ENCODE measurements at regions not wholly inside any gene's neighbourhood (a gene's known extent, or its start where the extent isn't known, plus 50 kb on each side); places are given as distances from the start of the nearest gene placed in this dataset.

- no peaks in the 10 kb centered on the region for H3F3A ChIP-seq (ENCODE audit: low read length, unreplicated experiment)
Observed at GRCh38 chr4:157988641-157989040, 184.2 kb downstream of the GASK1B start.

GRCh38 chr4:157984285-157984911 lies 188.4 kb downstream of the GASK1B start:
- no peak overlapping the region for H3K4me3 ChIP-seq (ENCODE audit: low read length)
- no peak overlapping the region for H3K4me2 ChIP-seq (ENCODE audit: low read length)
- TF ChIP-seq EZH2 (IDR thresholded peaks at IDR 0.05; ENCODE audit: low read length, unreplicated experiment), result no peak
- no peak for TF ChIP-seq EZH2phosphoT487 (IDR thresholded peaks at IDR 0.05; ENCODE audit: borderline replicate concordance, low read length)
- no peak for TF ChIP-seq CTCF (conservative IDR thresholded peaks at IDR 0.05; ENCODE audit: low read depth, low read length)
- H3K9me3 ChIP-seq (ENCODE audit: low read length), result no peaks in the 10 kb centered on the region
- H2AFZ ChIP-seq (ENCODE audit: low read length), result no peak overlapping the region
- H3K9me2 ChIP-seq (replicated peaks; ENCODE audit: low read length), result no peaks in the 10 kb centered on the region
- DNase-seq, result no peak
- no peaks in the 10 kb centered on the region for H3K36me3 ChIP-seq (ENCODE audit: low read depth, low read length)
- no peak for ATAC-seq
- H3K27me3 ChIP-seq (ENCODE audit: low read length), result no peaks in the 10 kb centered on the region
- H3K79me2 ChIP-seq (ENCODE audit: low read length), result no peaks in the 10 kb centered on the region
- H3K4me1 ChIP-seq (ENCODE audit: insufficient read depth, low read length), result no peaks in the 10 kb centered on the region
- no peaks in the 10 kb centered on the region for H4K20me1 ChIP-seq (ENCODE audit: low read length)
- CTCF ChIA-PET, result no interaction called here
- intact Hi-C loops (cut with micrococcal nuclease), result no loop called here
- H3K9ac ChIP-seq (ENCODE audit: low read length), result no peak overlapping the region
- POLR2A ChIA-PET (ENCODE audit: unreplicated experiment), result no interaction called here
- no TSS peak for BruUV-seq (replicated peaks)
- no peaks in the 10 kb centered on the region for H3F3A ChIP-seq (ENCODE audit: low read length, unreplicated experiment)
- no peak overlapping the region for H3K27ac ChIP-seq (ENCODE audit: low read length)

More at GRCh38 chr4:157988641-157989040, 184.2 kb downstream of the GASK1B start:
- no TSS peak for BruUV-seq (replicated peaks)
- intact Hi-C loops (cut with micrococcal nuclease), result no loop called here
- Histone ChIP-seq H3K79me2 (ENCODE audit: low read length) (no peaks in the 10 kb centered on the region), H3K4me1 (ENCODE audit: insufficient read depth, low read length) (peaks cover 11% of the 10 kb centered on the region; the same call in 1 of the 2 replicates), H3K4me3 (ENCODE audit: low read length) (no peak overlapping the region), H3K27ac (ENCODE audit: low read length) (no peak overlapping the region), H3K36me3 (ENCODE audit: low read depth, low read length) (no peaks in the 10 kb centered on the region), H4K20me1 (ENCODE audit: low read length) (no peaks in the 10 kb centered on the region), H2AFZ (ENCODE audit: low read length) (no peak overlapping the region), H3K27me3 (ENCODE audit: low read length) (no peaks in the 10 kb centered on the region), H3K9me3 (ENCODE audit: low read length) (no peaks in the 10 kb centered on the region), H3K4me2 (ENCODE audit: low read length) (no peak overlapping the region), H3K9me2 (replicated peaks; ENCODE audit: low read length) (no peaks in the 10 kb centered on the region), H3K9ac (ENCODE audit: low read length) (no peak overlapping the region)
- no peak for DNase-seq
- ChIA-PET POLR2A (ENCODE audit: unreplicated experiment) (no interaction called here), CTCF (no interaction called here)
- TF ChIP-seq EZH2phosphoT487 (IDR thresholded peaks at IDR 0.05; ENCODE audit: borderline replicate concordance, low read length) (no peak), CTCF (conservative IDR thresholded peaks at IDR 0.05; ENCODE audit: low read depth, low read length) (no peak), EZH2 (IDR thresholded peaks at IDR 0.05; ENCODE audit: low read length, unreplicated experiment) (no peak)
- no peak for ATAC-seq

GRCh38 chr4:157983300-157983699 lies 189.5 kb downstream of the GASK1B start:
- Histone ChIP-seq H4K20me1 (ENCODE audit: low read length) (no peaks in the 10 kb centered on the region), H3K9ac (ENCODE audit: low read length) (no peak overlapping the region), H3F3A (ENCODE audit: low read length, unreplicated experiment) (no peaks in the 10 kb centered on the region), H3K4me2 (ENCODE audit: low read length) (no peak overlapping the region), H3K4me3 (ENCODE audit: low read length) (no peak overlapping the region), H3K9me3 (ENCODE audit: low read length) (no peaks in the 10 kb centered on the region), H3K9me2 (replicated peaks; ENCODE audit: low read length) (no peaks in the 10 kb centered on the region), H3K4me1 (ENCODE audit: insufficient read depth, low read length) (no peaks in the 10 kb centered on the region), H2AFZ (ENCODE audit: low read length) (no peak overlapping the region), H3K27me3 (ENCODE audit: low read length) (no peaks in the 10 kb centered on the region), H3K27ac (ENCODE audit: low read length) (no peak overlapping the region), H3K79me2 (ENCODE audit: low read length) (no peaks in the 10 kb centered on the region), H3K36me3 (ENCODE audit: low read depth, low read length) (no peaks in the 10 kb centered on the region)
- TF ChIP-seq EZH2 (IDR thresholded peaks at IDR 0.05; ENCODE audit: low read length, unreplicated experiment), result no peak
- no peak for DNase-seq
- no peak for ATAC-seq
- BruUV-seq (replicated peaks), result no TSS peak
- ChIA-PET CTCF (interaction anchor here (0.6 kb wide), 1 partner anchor 469 kb away, joined by 3 read pairs; no protein-coding TSS in a partner anchor), POLR2A (ENCODE audit: unreplicated experiment) (no interaction called here)
- intact Hi-C loops (cut with micrococcal nuclease), result no loop called here
